Chondrocyte (in vitro differentiated cells): ENCODE measurements at regions not wholly inside any gene's neighbourhood (a gene's known extent, or its start where the extent isn't known, plus 50 kb on each side); places are given as distances from the start of the nearest gene placed in this dataset.

Experiments used
- DNase-seq: peaks from one replicate; pipeline ENCODE4 v3.0.0; 2021; ENCODE audit warnings: mixed read lengths, low spot score
- H3K27ac Mint-ChIP-seq: one replicate; pipeline ENCODE4 v1.8.0; 2021; ENCODE audit warnings: mild to moderate bottlenecking, moderate library complexity, mixed read lengths; ENCODE audit not compliant: unreplicated experiment
- H3K27me3 Mint-ChIP-seq: 2 replicates; pipeline ENCODE4 v1.8.0; 2021; ENCODE audit warnings: low read depth, mixed read lengths
- H3K36me3 Mint-ChIP-seq: 2 replicates; pipeline ENCODE4 v1.8.0; 2021; ENCODE audit warnings: low read depth, mixed read lengths
- H3K4me1 Mint-ChIP-seq: 2 replicates; pipeline ENCODE4 v1.8.0; 2021; ENCODE audit warnings: low read depth, mild to moderate bottlenecking, mixed read lengths
- H3K4me3 Mint-ChIP-seq: one replicate; pipeline ENCODE4 v1.8.0; 2021; ENCODE audit warnings: mild to moderate bottlenecking, moderate library complexity, mixed read lengths; ENCODE audit not compliant: unreplicated experiment
- H3K9me3 Mint-ChIP-seq: 2 replicates; pipeline ENCODE4 v1.8.0; 2021; ENCODE audit warnings: low read depth, mixed read lengths
- CTCF ChIP-seq: fragments of 200-600 bp; sonication (generic); IDR thresholded peaks from 2 replicates; pipeline ENCODE4 v1.5.0; 2021; ENCODE audit warnings: antibody characterized with exemption, mild to moderate bottlenecking, moderate library complexity

GRCh38 chr15:94611656-94612055, 380.3 kb downstream of the MCTP2 start:
- no peak overlapping the region for H3K4me3 Mint-ChIP-seq
- no peak for DNase-seq
- H3K4me1 Mint-ChIP-seq = no peaks in the 10 kb centered on the region
- TF ChIP-seq CTCF = no peak
- H3K9me3 Mint-ChIP-seq = peaks cover 8% of the 10 kb centered on the region
- H3K27me3 Mint-ChIP-seq = no peaks in the 10 kb centered on the region
- no peak overlapping the region for H3K27ac Mint-ChIP-seq
- H3K36me3 Mint-ChIP-seq = no peaks in the 10 kb centered on the region

- Mint-ChIP-seq H3K36me3 (no peaks in the 10 kb centered on the region), H3K27ac (no peak overlapping the region), H3K4me3 (no peak overlapping the region), H3K27me3 (no peaks in the 10 kb centered on the region), H3K4me1 (no peaks in the 10 kb centered on the region), H3K9me3 (peaks cover 9% of the 10 kb centered on the region)
- DNase-seq = no peak
- no peak for TF ChIP-seq CTCF
Observed at GRCh38 chr15:94615688-94616087, 384.3 kb downstream of the MCTP2 start.

GRCh38 chr15:94620632-94621031, 389.3 kb downstream of the MCTP2 start:
- Mint-ChIP-seq H3K27ac (no peak overlapping the region), H3K4me1 (no peaks in the 10 kb centered on the region), H3K36me3 (no peaks in the 10 kb centered on the region), H3K9me3 (peaks cover 5% of the 10 kb centered on the region), H3K4me3 (no peak overlapping the region), H3K27me3 (no peaks in the 10 kb centered on the region)
- no peak for TF ChIP-seq CTCF
- no peak for DNase-seq

GRCh38 chr15:94621736-94622135, 390.4 kb downstream of the MCTP2 start:
- H3K4me3 Mint-ChIP-seq = no peak overlapping the region
- no peaks in the 10 kb centered on the region for H3K4me1 Mint-ChIP-seq
- H3K27ac Mint-ChIP-seq = no peak overlapping the region
- no peak for DNase-seq
- TF ChIP-seq CTCF = no peak
- peaks cover under 1% of the 10 kb centered on the region for H3K9me3 Mint-ChIP-seq
- H3K36me3 Mint-ChIP-seq = no peaks in the 10 kb centered on the region
- no peaks in the 10 kb centered on the region for H3K27me3 Mint-ChIP-seq

- Mint-ChIP-seq H3K27me3 (no peaks in the 10 kb centered on the region), H3K36me3 (no peaks in the 10 kb centered on the region), H3K9me3 (no peaks in the 10 kb centered on the region), H3K4me3 (no peak overlapping the region), H3K27ac (no peak overlapping the region), H3K4me1 (no peaks in the 10 kb centered on the region)
- no peak for TF ChIP-seq CTCF
- no peak for DNase-seq
Observed at GRCh38 chr15:94626949-94627348, 395.6 kb downstream of the MCTP2 start.
